Body of pancreas (tissue), 4 donors: ENCODE measurements at regions not wholly inside any gene's neighbourhood (a gene's known extent, or its start where the extent isn't known, plus 50 kb on each side); places are given as distances from the start of the nearest gene placed in this dataset.

Source experiments
- ATAC-seq: fragments of 150-250 bp; one replicate; pipeline ENCODE4 v1.9.1; 2016
- DNase-seq, 4 donors: peaks; one replicate each; pipeline ENCODE4 v3.0.0-alpha.2; 2019
- H3K27ac ChIP-seq, 4 donors: fragments of 200-600 bp; sonication (generic); 1 replicate in 3 of 4; 2 replicates in 1 of 4; pipeline versions ENCODE4 v1.5.1 to v1.6.1; 2016 to 2019; ENCODE audit warnings: mild to moderate bottlenecking in 1 of 4, mixed read lengths in 1 of 4, moderate library complexity in 1 of 4
- H3K27me3 ChIP-seq, 2 donors: fragments of 200-600 bp; sonication (generic); one replicate each; pipeline ENCODE4 v1.6.0; 2016; ENCODE audit warnings: mild to moderate bottlenecking in 1 of 2
- H3K36me3 ChIP-seq, 2 donors: fragments of 200-600 bp; sonication (generic); replicated peaks in 1 of 2; 2 replicates each; pipeline ENCODE4 v1.5.1; 2016; ENCODE audit warnings: low read depth in 2 of 2; ENCODE audit not compliant: insufficient read depth in 1 of 2
- H3K4me1 ChIP-seq: fragments of 200-600 bp; sonication (generic); one replicate; pipeline ENCODE4 v1.6.0; 2016
- H3K4me3 ChIP-seq, 2 donors: fragments of 200-600 bp; sonication (generic); 1 replicate in 1 of 2; 2 replicates in 1 of 2; pipeline ENCODE4 v1.5.1; 2016 to 2019
- H3K9me3 ChIP-seq, 3 donors: fragments of 200-600 bp; sonication (generic); 1 replicate in 2 of 3; 2 replicates in 1 of 3; pipeline ENCODE4 v1.5.1; 2016
- CTCF ChIP-seq, 7 experiments: fragments of 450-650 bp in 4 of 7; fragments of 200-600 bp in 3 of 7; sonication (generic) in 3 of 7; IDR thresholded peaks; one replicate each; pipeline ENCODE4 v1.5.1; 2016 to 2019; ENCODE audit warnings: antibody characterized with exemption in 7 of 7
- POLR2A ChIP-seq, 3 donors: fragments of 450-650 bp; IDR thresholded peaks; one replicate each; pipeline ENCODE4 v1.6.1; 2016; ENCODE audit warnings: antibody characterized with exemption in 3 of 3, mild to moderate bottlenecking in 2 of 3
- WGBS, 2 donors: methylation state at CpG; one replicate each; pipeline ENCODE4 v1.1.5; 2017; 5-methylcytosine and 5-hydroxymethylcytosine counted together
- intact Hi-C: fragments of 100-400 bp; cut with DNase I; formaldehyde crosslinking; loops from one replicate; pipeline ENCODE4 v1.15.1; 2023

- no peaks in the 10 kb centered on the region for H3K36me3 ChIP-seq
- H3K27ac ChIP-seq = no peak overlapping the region
- DNase-seq (no peak), ATAC-seq (no peak)
- H3K4me3 ChIP-seq = no peak overlapping the region
- no peak for TF ChIP-seq CTCF (IDR thresholded peaks at IDR 0.05)
- TF ChIP-seq POLR2A (IDR thresholded peaks at IDR 0.05) = no peak
- no peaks in the 10 kb centered on the region for H3K27me3 ChIP-seq
- intact Hi-C loops = no loop called here
- WGBS, 2 donors = 67 to 71% methylated on average over 3 of the region's 3 CpGs
- no peaks in the 10 kb centered on the region for H3K4me1 ChIP-seq
- no peaks in the 10 kb centered on the region for H3K9me3 ChIP-seq
Observed at GRCh38 chr20:34163307-34163706, 51.3 kb upstream of the EIF2S2 start.

DNA sequence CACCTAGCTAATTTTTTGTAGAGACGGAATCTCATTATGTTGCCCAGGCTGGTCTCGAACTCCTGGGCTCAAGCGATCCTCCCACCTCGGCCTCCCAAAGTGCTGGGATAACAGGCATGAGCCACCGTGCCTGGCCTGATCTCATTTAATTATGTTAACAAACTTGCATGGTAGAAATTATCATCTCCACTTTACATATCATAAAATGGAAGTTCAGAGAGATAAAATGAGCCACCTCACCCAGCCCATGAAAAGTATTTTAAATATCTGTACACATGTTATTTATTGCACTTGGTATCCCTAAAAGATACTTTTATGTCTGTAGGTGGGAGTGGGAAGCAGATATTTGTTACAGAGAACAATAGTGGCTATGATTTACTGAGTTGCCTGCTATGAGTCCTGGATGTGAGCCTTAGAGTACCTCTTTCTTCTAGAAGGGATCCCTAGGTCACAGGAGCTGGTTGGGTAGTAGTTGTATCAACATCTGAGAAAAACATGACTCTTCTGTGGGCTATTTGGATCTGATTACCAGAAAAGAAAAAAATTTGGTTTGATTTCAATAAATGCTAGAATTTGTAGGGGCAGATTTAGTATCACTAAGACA, 52.4 kb upstream of the EIF2S2 start:
- Histone ChIP-seq H3K27ac (no peak overlapping the region), H3K4me3 (no peak overlapping the region), H3K9me3 (no peaks in the 10 kb centered on the region), H3K4me1 (no peaks in the 10 kb centered on the region), H3K27me3 (no peaks in the 10 kb centered on the region), H3K36me3 (no peaks in the 10 kb centered on the region)
- 91 to 94% methylated on average over 5 of the region's 5 CpGs for WGBS, 2 donors
- intact Hi-C loops = no loop called here
- no peak for DNase-seq
- no peak for TF ChIP-seq CTCF (IDR thresholded peaks at IDR 0.05)
- no peak for TF ChIP-seq POLR2A (IDR thresholded peaks at IDR 0.05)
- no peak for ATAC-seq

GRCh38 chr20:34165018-34165619, 53.1 kb upstream of the EIF2S2 start:
- no peaks in the 10 kb centered on the region for H3K9me3 ChIP-seq
- no peak overlapping the region for H3K4me3 ChIP-seq
- TF ChIP-seq POLR2A (IDR thresholded peaks at IDR 0.05) = no peak
- no peak for TF ChIP-seq CTCF (IDR thresholded peaks at IDR 0.05)
- H3K36me3 ChIP-seq = no peaks in the 10 kb centered on the region
- DNase-seq (no peak), ATAC-seq (no peak)
- H3K27ac ChIP-seq = no peak overlapping the region
- WGBS, 2 donors = 37 to 52% methylated on average over 2 of the region's 2 CpGs
- H3K27me3 ChIP-seq = no peaks in the 10 kb centered on the region
- intact Hi-C loops = no loop called here
- H3K4me1 ChIP-seq = no peaks in the 10 kb centered on the region

- intact Hi-C loops = no loop called here
- TF ChIP-seq CTCF (IDR thresholded peaks at IDR 0.05) (no peak), POLR2A (IDR thresholded peaks at IDR 0.05) (no peak)
Observed at GRCh38 chr20:34171640-34172039, 59.6 kb upstream of the EIF2S2 start.

GRCh38 chr20:34172926-34173325, 60.9 kb upstream of the EIF2S2 start:
- Histone ChIP-seq H3K4me3 (no peak overlapping the region), H3K9me3 (no peaks in the 10 kb centered on the region), H3K27me3 (no peaks in the 10 kb centered on the region), H3K27ac (no peak overlapping the region), H3K4me1 (no peaks in the 10 kb centered on the region), H3K36me3 (no peaks in the 10 kb centered on the region)
- 56 to 60% methylated on average over 2 of the region's 2 CpGs for WGBS, 2 donors
- ATAC-seq = no peak
- TF ChIP-seq POLR2A (IDR thresholded peaks at IDR 0.05) (no peak), CTCF (IDR thresholded peaks at IDR 0.05) (no peak)
- intact Hi-C loops = no loop called here
- no peak for DNase-seq

More at GRCh38 chr20:34171640-34172039, 59.6 kb upstream of the EIF2S2 start:
- Histone ChIP-seq H3K27me3 (no peaks in the 10 kb centered on the region), H3K9me3 (no peaks in the 10 kb centered on the region), H3K4me3 (no peak overlapping the region), H3K4me1 (no peaks in the 10 kb centered on the region), H3K36me3 (no peaks in the 10 kb centered on the region), H3K27ac (no peak overlapping the region)
- DNase-seq = no peak
- ATAC-seq = no peak
- WGBS, 2 donors = 61 to 80% methylated on average over 4 of the region's 4 CpGs
